Liver (tissue), 8 donors: ENCODE measurements at regions not wholly inside any gene's neighbourhood (a gene's known extent, or its start where the extent isn't known, plus 50 kb on each side); places are given as distances from the start of the nearest gene placed in this dataset.

Experiments
- DNase-seq: peaks from one replicate; pipeline ENCODE4 v3.0.0-alpha.2; 2017; ENCODE audit warnings: low spot score
- H3K27ac ChIP-seq, 2 donors: one replicate each; pipeline ENCODE4 v1.7.0; 2013; ENCODE audit warnings: inconsistent platforms in 2 of 2, low read length in 2 of 2, control low read depth in 1 of 2, low read depth in 1 of 2, mild to moderate bottlenecking in 1 of 2
- H3K27me3 ChIP-seq, 4 donors: one replicate each; pipeline versions ENCODE4 v1.6.1 to v1.7.0; 2013; ENCODE audit warnings: low read length in 3 of 4, inconsistent platforms in 1 of 4, mild to moderate bottlenecking in 1 of 4, moderate library complexity in 1 of 4; ENCODE audit not compliant: control insufficient read depth in 4 of 4, insufficient read depth in 4 of 4
- H3K36me3 ChIP-seq, 4 donors: one replicate each; pipeline versions ENCODE4 v1.6.1 to v1.7.0; 2013; ENCODE audit warnings: low read length in 3 of 4, mild to moderate bottlenecking in 3 of 4, low read depth in 1 of 4, moderate library complexity in 1 of 4; ENCODE audit not compliant: control insufficient read depth in 4 of 4, insufficient read depth in 3 of 4
- H3K4me1 ChIP-seq, 4 donors: one replicate each; pipeline versions ENCODE4 v1.6.1 to v1.7.0; 2013; ENCODE audit warnings: low read length in 3 of 4, mild to moderate bottlenecking in 3 of 4, moderate library complexity in 1 of 4; ENCODE audit not compliant: control insufficient read depth in 4 of 4, insufficient read depth in 4 of 4
- H3K4me3 ChIP-seq, 3 donors: one replicate each; pipeline versions ENCODE4 v1.6.1 to v1.7.0; 2013; ENCODE audit warnings: low read length in 3 of 3, control low read depth in 1 of 3, low read depth in 1 of 3, mild to moderate bottlenecking in 1 of 3
- H3K9ac ChIP-seq, 2 donors: one replicate each; pipeline ENCODE4 v1.7.0; 2013; ENCODE audit warnings: low read length in 2 of 2, mild to moderate bottlenecking in 2 of 2, moderate library complexity in 2 of 2, control low read depth in 1 of 2, low read depth in 1 of 2
- H3K9me3 ChIP-seq, 4 donors: one replicate each; pipeline versions ENCODE4 v1.6.1 to v1.7.0; 2013; ENCODE audit warnings: low read length in 3 of 4; ENCODE audit not compliant: control insufficient read depth in 4 of 4
- EGR1 ChIP-seq, 2 donors: IDR thresholded peaks; 2 replicates each; pipeline ENCODE4 v1.6.1; 2016 to 2018; ENCODE audit warnings: antibody characterized with exemption in 2 of 2, low read depth in 2 of 2
- FOXA1 ChIP-seq: IDR thresholded peaks from 2 replicates; pipeline ENCODE4 v1.6.1; 2016; ENCODE audit warnings: antibody characterized with exemption
- FOXA2 ChIP-seq: IDR thresholded peaks from 2 replicates; pipeline ENCODE4 v1.6.1; 2016; ENCODE audit warnings: antibody characterized with exemption
- GABPA ChIP-seq, 2 donors: IDR thresholded peaks in 1 of 2; conservative IDR thresholded peaks in 1 of 2; 2 replicates each; pipeline ENCODE4 v1.6.1; 2016; ENCODE audit warnings: antibody characterized with exemption in 2 of 2, mild to moderate bottlenecking in 1 of 2, moderate library complexity in 1 of 2
- HNF4A ChIP-seq, 2 donors: conservative IDR thresholded peaks; 2 replicates each; pipeline ENCODE4 v1.6.1; 2016; ENCODE audit warnings: antibody characterized with exemption in 2 of 2, mild to moderate bottlenecking in 2 of 2
- HNF4G ChIP-seq: IDR thresholded peaks from 2 replicates; pipeline ENCODE4 v1.6.1; 2016; ENCODE audit warnings: antibody characterized with exemption
- JUND ChIP-seq, 2 donors: IDR thresholded peaks; 2 replicates each; pipeline ENCODE4 v1.6.1; 2016; ENCODE audit warnings: antibody characterized with exemption in 2 of 2
- NR2F2 ChIP-seq: IDR thresholded peaks from 2 replicates; pipeline ENCODE4 v1.6.1; 2016; ENCODE audit warnings: antibody characterized with exemption
- RAD21 ChIP-seq, 2 donors: IDR thresholded peaks; 2 replicates each; pipeline ENCODE4 v1.6.1; 2016; ENCODE audit warnings: antibody characterized with exemption in 2 of 2, mild to moderate bottlenecking in 2 of 2
- RXRA ChIP-seq, 2 donors: IDR thresholded peaks; 2 replicates each; pipeline ENCODE4 v1.6.1; 2017 to 2018; ENCODE audit warnings: antibody characterized with exemption in 2 of 2, mild to moderate bottlenecking in 1 of 2
- SP1 ChIP-seq: IDR thresholded peaks from 2 replicates; pipeline ENCODE4 v1.6.1; 2018; ENCODE audit warnings: antibody characterized with exemption, mild to moderate bottlenecking
- TAF1 ChIP-seq: conservative IDR thresholded peaks from 2 replicates; pipeline ENCODE4 v1.6.1; 2016; ENCODE audit warnings: antibody characterized with exemption, mild to moderate bottlenecking
- YY1 ChIP-seq: IDR thresholded peaks from 2 replicates; pipeline ENCODE4 v1.6.1; 2016; ENCODE audit warnings: antibody characterized with exemption, mild to moderate bottlenecking
- whole genome bisulfite sequencing: extraction: QIAGEN DNeasy Blood & Tissue Kit; methylation state at CpG from one replicate; pipeline ENCODE4 v1.1.7; 2013; 5-methylcytosine and 5-hydroxymethylcytosine counted together
- TF ChIP-seq, protein P1 (sequence below): IDR thresholded peaks from 2 replicates; pipeline ENCODE4 v1.6.1; 2016; ENCODE audit warnings: antibody characterized with exemption, mild to moderate bottlenecking
- TF ChIP-seq, protein P2 (sequence below): fragments of 150-350 bp; IDR thresholded peaks from 2 replicates; pipeline ENCODE4 v1.5.1; 2017; ENCODE audit warnings: improper control_type of control experiment, low read depth, low read length; ENCODE audit not compliant: missing input control
- TF ChIP-seq, protein P3 (sequence below): IDR thresholded peaks from 2 replicates; pipeline ENCODE4 v1.6.1; 2016; ENCODE audit warnings: antibody characterized with exemption
- TF ChIP-seq, protein P4 (sequence below): IDR thresholded peaks from 2 replicates; pipeline ENCODE4 v1.6.1; 2016; ENCODE audit warnings: antibody characterized with exemption
- TF ChIP-seq, protein P5 (sequence below): IDR thresholded peaks from 2 replicates; pipeline ENCODE4 v1.6.1; 2016; ENCODE audit warnings: antibody characterized with exemption
- donor health status: healthy.
- donor health status: healthy.
- donor health status: healthy.
- donor health status: healthy.
- donor health status: healthy.

DNA sequence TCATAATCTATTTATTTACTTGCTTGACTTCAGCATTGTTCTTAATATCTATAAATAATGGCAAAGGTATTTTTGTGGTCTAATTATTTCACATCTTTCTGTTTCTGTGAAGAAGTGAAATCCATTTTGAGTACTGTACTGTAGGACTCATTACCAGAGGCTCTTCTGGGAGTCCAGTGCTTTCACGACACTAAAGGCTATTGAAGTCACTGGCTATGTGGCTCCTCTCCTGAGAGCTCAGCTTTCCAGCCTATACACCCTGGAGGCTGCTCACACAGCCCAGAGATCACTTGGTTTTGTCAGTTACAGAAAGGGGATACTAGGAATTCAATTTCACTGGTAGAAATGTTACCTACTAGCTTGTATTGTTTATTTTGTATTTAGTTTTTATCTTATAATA lies 547.3 kb downstream of the TAF11L14 start:
- H3K27me3 ChIP-seq = no peaks in the 10 kb centered on the region
- no peaks in the 10 kb centered on the region for H3K4me1 ChIP-seq
- H3K9me3 ChIP-seq = no peaks in the 10 kb centered on the region
- no peaks in the 10 kb centered on the region for H3K36me3 ChIP-seq
- H3K9ac ChIP-seq = no peak overlapping the region
- no peak for DNase-seq
- no peak overlapping the region for H3K27ac ChIP-seq
- H3K4me3 ChIP-seq = no peak overlapping the region
- 75% methylated on average over 1 of the region's 1 CpG for WGBS
- TF ChIP-seq, protein P1, sequence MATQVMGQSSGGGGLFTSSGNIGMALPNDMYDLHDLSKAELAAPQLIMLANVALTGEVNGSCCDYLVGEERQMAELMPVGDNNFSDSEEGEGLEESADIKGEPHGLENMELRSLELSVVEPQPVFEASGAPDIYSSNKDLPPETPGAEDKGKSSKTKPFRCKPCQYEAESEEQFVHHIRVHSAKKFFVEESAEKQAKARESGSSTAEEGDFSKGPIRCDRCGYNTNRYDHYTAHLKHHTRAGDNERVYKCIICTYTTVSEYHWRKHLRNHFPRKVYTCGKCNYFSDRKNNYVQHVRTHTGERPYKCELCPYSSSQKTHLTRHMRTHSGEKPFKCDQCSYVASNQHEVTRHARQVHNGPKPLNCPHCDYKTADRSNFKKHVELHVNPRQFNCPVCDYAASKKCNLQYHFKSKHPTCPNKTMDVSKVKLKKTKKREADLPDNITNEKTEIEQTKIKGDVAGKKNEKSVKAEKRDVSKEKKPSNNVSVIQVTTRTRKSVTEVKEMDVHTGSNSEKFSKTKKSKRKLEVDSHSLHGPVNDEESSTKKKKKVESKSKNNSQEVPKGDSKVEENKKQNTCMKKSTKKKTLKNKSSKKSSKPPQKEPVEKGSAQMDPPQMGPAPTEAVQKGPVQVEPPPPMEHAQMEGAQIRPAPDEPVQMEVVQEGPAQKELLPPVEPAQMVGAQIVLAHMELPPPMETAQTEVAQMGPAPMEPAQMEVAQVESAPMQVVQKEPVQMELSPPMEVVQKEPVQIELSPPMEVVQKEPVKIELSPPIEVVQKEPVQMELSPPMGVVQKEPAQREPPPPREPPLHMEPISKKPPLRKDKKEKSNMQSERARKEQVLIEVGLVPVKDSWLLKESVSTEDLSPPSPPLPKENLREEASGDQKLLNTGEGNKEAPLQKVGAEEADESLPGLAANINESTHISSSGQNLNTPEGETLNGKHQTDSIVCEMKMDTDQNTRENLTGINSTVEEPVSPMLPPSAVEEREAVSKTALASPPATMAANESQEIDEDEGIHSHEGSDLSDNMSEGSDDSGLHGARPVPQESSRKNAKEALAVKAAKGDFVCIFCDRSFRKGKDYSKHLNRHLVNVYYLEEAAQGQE = no peak
- no peak for TF ChIP-seq JUND (IDR thresholded peaks at IDR 0.05)
- TF ChIP-seq NR2F2 = no peak
- TF ChIP-seq, protein P2, sequence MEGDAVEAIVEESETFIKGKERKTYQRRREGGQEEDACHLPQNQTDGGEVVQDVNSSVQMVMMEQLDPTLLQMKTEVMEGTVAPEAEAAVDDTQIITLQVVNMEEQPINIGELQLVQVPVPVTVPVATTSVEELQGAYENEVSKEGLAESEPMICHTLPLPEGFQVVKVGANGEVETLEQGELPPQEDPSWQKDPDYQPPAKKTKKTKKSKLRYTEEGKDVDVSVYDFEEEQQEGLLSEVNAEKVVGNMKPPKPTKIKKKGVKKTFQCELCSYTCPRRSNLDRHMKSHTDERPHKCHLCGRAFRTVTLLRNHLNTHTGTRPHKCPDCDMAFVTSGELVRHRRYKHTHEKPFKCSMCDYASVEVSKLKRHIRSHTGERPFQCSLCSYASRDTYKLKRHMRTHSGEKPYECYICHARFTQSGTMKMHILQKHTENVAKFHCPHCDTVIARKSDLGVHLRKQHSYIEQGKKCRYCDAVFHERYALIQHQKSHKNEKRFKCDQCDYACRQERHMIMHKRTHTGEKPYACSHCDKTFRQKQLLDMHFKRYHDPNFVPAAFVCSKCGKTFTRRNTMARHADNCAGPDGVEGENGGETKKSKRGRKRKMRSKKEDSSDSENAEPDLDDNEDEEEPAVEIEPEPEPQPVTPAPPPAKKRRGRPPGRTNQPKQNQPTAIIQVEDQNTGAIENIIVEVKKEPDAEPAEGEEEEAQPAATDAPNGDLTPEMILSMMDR = no peak
- no peak for TF ChIP-seq RAD21 (IDR thresholded peaks at IDR 0.05)
- TF ChIP-seq, protein P3, sequence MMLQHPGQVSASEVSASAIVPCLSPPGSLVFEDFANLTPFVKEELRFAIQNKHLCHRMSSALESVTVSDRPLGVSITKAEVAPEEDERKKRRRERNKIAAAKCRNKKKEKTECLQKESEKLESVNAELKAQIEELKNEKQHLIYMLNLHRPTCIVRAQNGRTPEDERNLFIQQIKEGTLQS = no peak
- no peak for TF ChIP-seq YY1
- no peak for TF ChIP-seq EGR1 (IDR thresholded peaks at IDR 0.05; ENCODE audit: low read depth in 2 of 2)
- TF ChIP-seq HNF4G = no peak
- no peak for TF ChIP-seq TAF1
- no peak for TF ChIP-seq GABPA (IDR thresholded peaks at IDR 0.05 in 1 of 2, conservative IDR thresholded peaks at IDR 0.05 in 1 of 2)
- TF ChIP-seq, protein P4, sequence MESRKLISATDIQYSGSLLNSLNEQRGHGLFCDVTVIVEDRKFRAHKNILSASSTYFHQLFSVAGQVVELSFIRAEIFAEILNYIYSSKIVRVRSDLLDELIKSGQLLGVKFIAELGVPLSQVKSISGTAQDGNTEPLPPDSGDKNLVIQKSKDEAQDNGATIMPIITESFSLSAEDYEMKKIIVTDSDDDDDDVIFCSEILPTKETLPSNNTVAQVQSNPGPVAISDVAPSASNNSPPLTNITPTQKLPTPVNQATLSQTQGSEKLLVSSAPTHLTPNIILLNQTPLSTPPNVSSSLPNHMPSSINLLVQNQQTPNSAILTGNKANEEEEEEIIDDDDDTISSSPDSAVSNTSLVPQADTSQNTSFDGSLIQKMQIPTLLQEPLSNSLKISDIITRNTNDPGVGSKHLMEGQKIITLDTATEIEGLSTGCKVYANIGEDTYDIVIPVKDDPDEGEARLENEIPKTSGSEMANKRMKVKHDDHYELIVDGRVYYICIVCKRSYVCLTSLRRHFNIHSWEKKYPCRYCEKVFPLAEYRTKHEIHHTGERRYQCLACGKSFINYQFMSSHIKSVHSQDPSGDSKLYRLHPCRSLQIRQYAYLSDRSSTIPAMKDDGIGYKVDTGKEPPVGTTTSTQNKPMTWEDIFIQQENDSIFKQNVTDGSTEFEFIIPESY = no peak
- TF ChIP-seq, protein P5, sequence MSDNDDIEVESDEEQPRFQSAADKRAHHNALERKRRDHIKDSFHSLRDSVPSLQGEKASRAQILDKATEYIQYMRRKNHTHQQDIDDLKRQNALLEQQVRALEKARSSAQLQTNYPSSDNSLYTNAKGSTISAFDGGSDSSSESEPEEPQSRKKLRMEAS = no peak
- TF ChIP-seq RXRA (IDR thresholded peaks at IDR 0.05) = no peak
- TF ChIP-seq FOXA2 = no peak
- no peak for TF ChIP-seq HNF4A (conservative IDR thresholded peaks at IDR 0.05)
- no peak for TF ChIP-seq SP1
- TF ChIP-seq FOXA1 = no peak
